ENCODE measurements at regions not wholly inside any gene's neighbourhood (a gene's known extent, or its start where the extent isn't known, plus 50 kb on each side); places are given as distances from the start of the nearest gene placed in this dataset.

DNA sequence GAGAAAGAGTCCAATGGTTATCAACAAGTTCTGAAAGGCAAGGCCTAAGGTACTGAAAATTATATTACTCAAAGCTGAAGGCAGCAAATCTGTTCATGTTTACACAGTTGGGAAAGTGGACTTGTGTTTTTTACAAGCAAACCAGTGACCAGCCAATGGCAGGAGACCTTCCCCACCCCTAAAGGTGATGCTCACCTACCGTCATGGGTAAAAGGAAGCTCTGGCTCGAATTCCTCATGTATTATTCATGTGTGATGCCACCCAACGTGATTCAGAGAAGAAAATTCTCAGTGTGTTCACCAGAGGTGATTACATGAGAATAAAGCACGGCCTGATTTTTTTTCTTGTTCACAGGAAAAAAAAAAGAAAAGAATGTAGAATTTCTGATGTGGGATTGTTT lies 1161.2 kb upstream of the SEL1L start:
- H3K36me3 Mint-ChIP-seq: no peaks in the 10 kb centered on the region
- no peak overlapping the region for H3K9ac ChIP-seq (ENCODE audit: insufficient read depth, low read length, poor library complexity, severe bottlenecking)
- no peaks in the 10 kb centered on the region for H3K27me3 ChIP-seq (ENCODE audit: control insufficient read depth in 2 of 2, insufficient read depth in 2 of 2, low read length in 2 of 2)
- no peak overlapping the region for H3K4me2 ChIP-seq (replicated peaks; ENCODE audit: extremely low read depth, low read length, poor library complexity, severe bottlenecking)
- no peak for DNase-seq
- H3K36me3 ChIP-seq (replicated peaks in 1 of 2; ENCODE audit: control insufficient read depth in 1 of 2, insufficient read depth in 2 of 2, low read length in 2 of 2): no peaks in the 10 kb centered on the region
- H3K9me3 Mint-ChIP-seq: peaks cover 0 to 5% (median 2%) of the 10 kb centered on the region in 7 donors
- peaks cover 0 to 5% (median 0%) of the 10 kb centered on the region in 3 donors for H3K27me3 Mint-ChIP-seq (ENCODE audit: low read depth in 3 of 3)
- WGBS (ENCODE audit: insufficient coverage): 100% methylated on average over 2 of the region's 4 CpGs
- no peak overlapping the region for H3K4me3 ChIP-seq (replicated peaks in 1 of 3; ENCODE audit: low read depth in 2 of 3, low read length in 3 of 3)
- no peaks in the 10 kb centered on the region for H3K9me3 ChIP-seq (replicated peaks in 1 of 2; ENCODE audit: control insufficient read depth in 1 of 2, insufficient read depth in 1 of 2, low read length in 2 of 2)
- intact Hi-C loops (cut with micrococcal nuclease): no loop called here
- no peak overlapping the region for H3K27ac Mint-ChIP-seq
- H2AFZ ChIP-seq (ENCODE audit: insufficient read depth, low read depth, low read length, poor library complexity, severe bottlenecking): no peak overlapping the region
- no peak overlapping the region for H3K27ac ChIP-seq (ENCODE audit: low read depth in 1 of 2, low read length in 2 of 2)
- no peaks in the 10 kb centered on the region for H4K20me1 ChIP-seq (ENCODE audit: insufficient read depth, low read length)
- H3K4me1 Mint-ChIP-seq: no peaks in the 10 kb centered on the region
- H3K4me1 ChIP-seq (ENCODE audit: control insufficient read depth in 1 of 2, insufficient read depth in 2 of 2, low read length in 2 of 2): no peaks in the 10 kb centered on the region
- TF ChIP-seq, protein P1, sequence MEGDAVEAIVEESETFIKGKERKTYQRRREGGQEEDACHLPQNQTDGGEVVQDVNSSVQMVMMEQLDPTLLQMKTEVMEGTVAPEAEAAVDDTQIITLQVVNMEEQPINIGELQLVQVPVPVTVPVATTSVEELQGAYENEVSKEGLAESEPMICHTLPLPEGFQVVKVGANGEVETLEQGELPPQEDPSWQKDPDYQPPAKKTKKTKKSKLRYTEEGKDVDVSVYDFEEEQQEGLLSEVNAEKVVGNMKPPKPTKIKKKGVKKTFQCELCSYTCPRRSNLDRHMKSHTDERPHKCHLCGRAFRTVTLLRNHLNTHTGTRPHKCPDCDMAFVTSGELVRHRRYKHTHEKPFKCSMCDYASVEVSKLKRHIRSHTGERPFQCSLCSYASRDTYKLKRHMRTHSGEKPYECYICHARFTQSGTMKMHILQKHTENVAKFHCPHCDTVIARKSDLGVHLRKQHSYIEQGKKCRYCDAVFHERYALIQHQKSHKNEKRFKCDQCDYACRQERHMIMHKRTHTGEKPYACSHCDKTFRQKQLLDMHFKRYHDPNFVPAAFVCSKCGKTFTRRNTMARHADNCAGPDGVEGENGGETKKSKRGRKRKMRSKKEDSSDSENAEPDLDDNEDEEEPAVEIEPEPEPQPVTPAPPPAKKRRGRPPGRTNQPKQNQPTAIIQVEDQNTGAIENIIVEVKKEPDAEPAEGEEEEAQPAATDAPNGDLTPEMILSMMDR (IDR thresholded peaks at IDR 0.05): no peak
- no peaks in the 10 kb centered on the region for H3K79me2 ChIP-seq (ENCODE audit: insufficient read depth, low read length)
- no peak overlapping the region for H3K4me3 Mint-ChIP-seq

DNA sequence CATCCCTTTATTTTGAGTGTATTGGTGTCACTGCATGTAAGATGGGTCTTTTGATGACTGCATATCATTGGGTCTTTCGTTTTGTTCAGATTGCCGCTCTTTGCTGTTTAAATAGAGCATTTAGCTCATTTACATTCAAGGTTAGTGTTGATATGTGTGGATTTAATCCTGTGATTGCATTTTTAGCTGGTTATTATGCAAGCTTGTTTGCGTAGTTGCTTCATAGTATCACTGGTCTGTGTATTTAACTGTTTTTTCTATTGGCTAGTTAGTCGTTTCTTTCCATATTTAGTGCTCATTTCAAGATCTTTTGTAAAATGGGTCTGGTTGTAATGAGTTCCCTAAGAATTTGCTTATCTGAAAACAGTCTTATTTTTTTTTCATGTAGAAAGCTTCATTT lies 1170.6 kb upstream of the SEL1L start:
- Histone ChIP-seq H3K79me2 (ENCODE audit: insufficient read depth, low read length) (no peaks in the 10 kb centered on the region), H3K9me3 (replicated peaks in 1 of 2; ENCODE audit: control insufficient read depth in 1 of 2, insufficient read depth in 1 of 2, low read length in 2 of 2) (no peaks in the 10 kb centered on the region), H4K20me1 (ENCODE audit: insufficient read depth, low read length) (no peaks in the 10 kb centered on the region), H2AFZ (ENCODE audit: insufficient read depth, low read depth, low read length, poor library complexity, severe bottlenecking) (no peak overlapping the region), H3K36me3 (replicated peaks in 1 of 2; ENCODE audit: control insufficient read depth in 1 of 2, insufficient read depth in 2 of 2, low read length in 2 of 2) (no peaks in the 10 kb centered on the region), H3K4me2 (replicated peaks; ENCODE audit: extremely low read depth, low read length, poor library complexity, severe bottlenecking) (no peak overlapping the region), H3K4me3 (replicated peaks in 1 of 3; ENCODE audit: low read depth in 2 of 3, low read length in 3 of 3) (no peak overlapping the region), H3K27me3 (ENCODE audit: control insufficient read depth in 2 of 2, insufficient read depth in 2 of 2, low read length in 2 of 2) (no peaks in the 10 kb centered on the region), H3K9ac (ENCODE audit: insufficient read depth, low read length, poor library complexity, severe bottlenecking) (no peak overlapping the region), H3K27ac (ENCODE audit: low read depth in 1 of 2, low read length in 2 of 2) (no peak overlapping the region), H3K4me1 (ENCODE audit: control insufficient read depth in 1 of 2, insufficient read depth in 2 of 2, low read length in 2 of 2) (no peaks in the 10 kb centered on the region)
- intact Hi-C loops (cut with micrococcal nuclease): no loop called here
- WGBS (ENCODE audit: insufficient coverage): no CpG with 5 or more reads among the region's 4 CpGs
- TF ChIP-seq, protein P1 (IDR thresholded peaks at IDR 0.05): no peak
- H3K4me1 Mint-ChIP-seq: no peaks in the 10 kb centered on the region
- peaks cover 0 to 2% (median 0%) of the 10 kb centered on the region in 7 donors for H3K9me3 Mint-ChIP-seq
- no peak for DNase-seq
- no peak overlapping the region for H3K4me3 Mint-ChIP-seq
- no peaks in the 10 kb centered on the region for H3K36me3 Mint-ChIP-seq
- no peaks in the 10 kb centered on the region for H3K27me3 Mint-ChIP-seq (ENCODE audit: low read depth in 3 of 3)
- no peak overlapping the region for H3K27ac Mint-ChIP-seq

Data from CD14-positive monocyte (primary cell).